Fibroblast of the aortic adventitia (primary cell): ENCODE measurements at regions not wholly inside any gene's neighbourhood (a gene's known extent, or its start where the extent isn't known, plus 50 kb on each side); places are given as distances from the start of the nearest gene placed in this dataset.

ENCODE experiments used
- DNase-seq: peaks from one replicate; pipeline ENCODE4 v3.0.0-alpha.2; 2010; ENCODE audit warnings: low read depth
- H3K4me3 ChIP-seq: 2 replicates; pipeline ENCODE4 v1.5.1; 2011; ENCODE audit warnings: low read depth, mild to moderate bottlenecking, control low read depth, low read length, moderate library complexity
- CTCF ChIP-seq: IDR thresholded peaks from 2 replicates; pipeline ENCODE4 v1.5.1; 2011; ENCODE audit warnings: mild to moderate bottlenecking, low read length, control low read depth, inconsistent platforms; ENCODE audit not compliant: insufficient read depth

DNA sequence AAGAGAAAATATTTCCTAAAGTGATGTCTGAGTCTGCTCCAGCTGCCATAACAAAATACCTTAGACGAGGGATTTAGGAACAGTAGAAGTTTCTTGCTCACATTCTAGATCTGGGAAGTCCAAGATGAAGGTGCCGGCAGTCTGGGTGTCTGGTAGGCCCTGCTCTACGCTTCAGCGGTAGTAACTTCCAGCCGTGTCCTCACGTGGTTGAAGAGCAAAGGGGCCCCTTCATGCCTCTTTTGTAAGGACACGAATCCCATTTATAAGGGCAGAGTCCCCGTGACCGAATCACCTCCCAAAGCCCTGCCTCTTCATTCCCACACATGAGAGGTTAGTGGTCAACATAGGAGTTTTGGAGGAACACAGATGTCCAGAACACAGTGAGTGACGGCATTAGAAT, 52.2 kb upstream of the INPP5A start:
- no peak for TF ChIP-seq CTCF
- no peak overlapping the region for H3K4me3 ChIP-seq
- DNase-seq, result no peak

- no peak for TF ChIP-seq CTCF
- no peak for DNase-seq
- H3K4me3 ChIP-seq, result no peak overlapping the region
Observed at GRCh38 chr10:132486539-132487121, 51.0 kb upstream of the INPP5A start.

GRCh38 chr10:132487241-132488135, 50.1 kb upstream of the INPP5A start:
- no peak for TF ChIP-seq CTCF
- no peak overlapping the region for H3K4me3 ChIP-seq
- no peak for DNase-seq
